GM19351 (cell line): ENCODE measurements at regions not wholly inside any gene's neighbourhood (a gene's known extent, or its start where the extent isn't known, plus 50 kb on each side); places are given as distances from the start of the nearest gene placed in this dataset.

Experiments used
- ATAC-seq: cut with Tn5 transposase; IDR thresholded peaks from one replicate; pipeline ENCODE4 v1.9.1; 2021; ENCODE audit warnings: mild to moderate bottlenecking, moderate library complexity; ENCODE audit not compliant: unreplicated experiment

- ATAC-seq: no peak
Observed at GRCh38 chr21:18460979-18461378, 57.4 kb upstream of the TMPRSS15 start.

GRCh38 chr21:18461743-18462142 lies 58.2 kb upstream of the TMPRSS15 start:
- ATAC-seq: no peak

- ATAC-seq: no peak
Observed at GRCh38 chr21:18467715-18468114, 64.1 kb upstream of the TMPRSS15 start.

- ATAC-seq: no peak
Observed at GRCh38 chr21:18468790-18469189, 65.2 kb upstream of the TMPRSS15 start.

GRCh38 chr21:18476639-18477038 lies 73.1 kb upstream of the TMPRSS15 start:
- no peak for ATAC-seq

- ATAC-seq: no peak
Observed at GRCh38 chr21:18477043-18477442, 73.5 kb upstream of the TMPRSS15 start.

- ATAC-seq: no peak
Observed at GRCh38 chr21:18478513-18478912, 74.9 kb upstream of the TMPRSS15 start.

GRCh38 chr21:18488252-18488651 lies 84.7 kb upstream of the TMPRSS15 start:
- ATAC-seq: no peak

GRCh38 chr21:18493422-18493821 lies 89.8 kb upstream of the TMPRSS15 start:
- no peak for ATAC-seq

GRCh38 chr21:18495523-18495922 lies 91.9 kb upstream of the TMPRSS15 start:
- ATAC-seq: no peak

GRCh38 chr21:18498431-18498830 lies 94.8 kb upstream of the TMPRSS15 start:
- ATAC-seq: no peak

GRCh38 chr21:18499761-18500376 lies 96.3 kb upstream of the TMPRSS15 start:
- ATAC-seq: no peak

GRCh38 chr21:18518054-18518481 lies 114.5 kb upstream of the TMPRSS15 start:
- no peak for ATAC-seq

- ATAC-seq: no peak
Observed at GRCh38 chr21:18521204-18521603, 117.6 kb upstream of the TMPRSS15 start.

- no peak for ATAC-seq
Observed at GRCh38 chr21:18522181-18522972, 118.8 kb upstream of the TMPRSS15 start.

GRCh38 chr21:18524097-18524880 lies 120.7 kb upstream of the TMPRSS15 start:
- no peak for ATAC-seq

GRCh38 chr21:18529254-18529653 lies 125.7 kb upstream of the TMPRSS15 start:
- ATAC-seq: no peak

GRCh38 chr21:18542081-18542480 lies 138.5 kb upstream of the TMPRSS15 start:
- ATAC-seq: no peak

- ATAC-seq: no peak
Observed at GRCh38 chr21:18545908-18546307, 142.3 kb upstream of the TMPRSS15 start.

- no peak for ATAC-seq
Observed at GRCh38 chr21:18547347-18547746, 143.8 kb upstream of the TMPRSS15 start.

- ATAC-seq: no peak
Observed at GRCh38 chr21:18548249-18548648, 144.7 kb upstream of the TMPRSS15 start.
